PC-3 (cell line): ENCODE measurements at regions not wholly inside any gene's neighbourhood (a gene's known extent, or its start where the extent isn't known, plus 50 kb on each side); places are given as distances from the start of the nearest gene placed in this dataset.

ENCODE experiments used
- ATAC-seq: fragments of 200-7000 bp; cut with Tn5 transposase; 2 replicates; pipeline ENCODE4 v1.9.1; 2020; ENCODE audit warnings: mild to moderate bottlenecking, moderate library complexity
- BruUV-seq: library from RNA; stranded (reverse); fragments of 400-500 nt; replicated peaks from 2 replicates; lab custom pipeline; 2021; lab: Mats Ljungman, UMichigan
- CTCF ChIA-PET: fragments of 300-600 bp; sonication (Branson Sonifier 250); formaldehyde crosslinking; loops from one replicate; lab custom pipeline; 2022; ENCODE audit warnings: antibody characterized with exemption; lab: Charles Lee
- POLR2A ChIA-PET: fragments of 300-600 bp; sonication (Branson Sonifier 250); formaldehyde crosslinking; loops from one replicate; lab custom pipeline; 2022; ENCODE audit warnings: antibody characterized with exemption; ENCODE audit not compliant: unreplicated experiment; lab: Charles Lee
- DNase-seq: peaks from one replicate; pipeline ENCODE4 v3.0.0-alpha.2; 2015
- H2AFZ ChIP-seq: fragments of 300-600 bp; sonication (generic); 2 replicates; pipeline ENCODE4 v1.6.0; 2016; ENCODE audit warnings: antibody characterized with exemption, low read length
- H3F3A ChIP-seq: fragments of 300-600 bp; sonication (generic); one replicate; pipeline ENCODE4 v1.6.0; 2017; ENCODE audit warnings: antibody characterized with exemption, low read length, control low read depth, mild to moderate bottlenecking; ENCODE audit not compliant: unreplicated experiment
- H3K27ac ChIP-seq: fragments of 300-600 bp; sonication (generic); 2 replicates; pipeline ENCODE4 v1.5.1; 2016; ENCODE audit warnings: mild to moderate bottlenecking, low read length
- H3K27me3 ChIP-seq: fragments of 300-600 bp; sonication (generic); 2 replicates; pipeline ENCODE4 v1.6.1; 2016; ENCODE audit warnings: low read length, mixed read lengths
- H3K36me3 ChIP-seq: fragments of 300-600 bp; sonication (generic); 2 replicates; pipeline ENCODE4 v1.6.1; 2016; ENCODE audit warnings: low read depth, mixed run types, low read length, mixed read lengths
- H3K4me1 ChIP-seq: fragments of 300-600 bp; sonication (generic); 2 replicates; pipeline ENCODE4 v1.5.1; 2016; ENCODE audit warnings: low read length; ENCODE audit not compliant: insufficient read depth
- H3K4me2 ChIP-seq: fragments of 300-600 bp; sonication (generic); 2 replicates; pipeline ENCODE4 v1.6.0; 2016; ENCODE audit warnings: low read length
- H3K4me3 ChIP-seq: fragments of 300-600 bp; sonication (generic); 2 replicates; pipeline ENCODE4 v1.5.1; 2016; ENCODE audit warnings: mild to moderate bottlenecking, low read length, mixed read lengths
- H3K79me2 ChIP-seq: fragments of 300-600 bp; sonication (generic); 2 replicates; pipeline ENCODE4 v1.6.1; 2017; ENCODE audit warnings: low read length, mixed read lengths
- H3K9ac ChIP-seq: fragments of 300-600 bp; sonication (generic); 2 replicates; pipeline ENCODE4 v1.6.0; 2016; ENCODE audit warnings: mild to moderate bottlenecking, low read length
- H3K9me2 ChIP-seq: fragments of 300-600 bp; sonication (generic); replicated peaks from 2 replicates; pipeline ENCODE4 v1.6.1; 2016; ENCODE audit warnings: mixed run types, low read length, mixed read lengths
- H3K9me3 ChIP-seq: fragments of 300-600 bp; sonication (generic); 2 replicates; pipeline ENCODE4 v1.6.1; 2016; ENCODE audit warnings: low read length, mixed read lengths
- H4K20me1 ChIP-seq: fragments of 300-600 bp; sonication (generic); 2 replicates; pipeline ENCODE4 v1.6.1; 2016; ENCODE audit warnings: low read length, mixed read lengths
- EZH2 ChIP-seq: fragments of 300-600 bp; sonication (generic); IDR thresholded peaks from one replicate; pipeline ENCODE4 v1.6.1; 2017; ENCODE audit warnings: antibody characterized with exemption, mild to moderate bottlenecking, low read length; ENCODE audit not compliant: unreplicated experiment
- EZH2phosphoT487 ChIP-seq: fragments of 300-600 bp; sonication (generic); IDR thresholded peaks from 2 replicates; pipeline ENCODE4 v1.6.1; 2018; ENCODE audit warnings: mild to moderate bottlenecking, antibody characterized with exemption, low read length, borderline replicate concordance
- intact Hi-C: fragments of 100-400 bp; cut with micrococcal nuclease; formaldehyde crosslinking; loops from 2 replicates; pipeline ENCODE4 v1.9.0; 2023
- TF ChIP-seq, protein P1 (sequence below): fragments of 300-600 bp; sonication (generic); conservative IDR thresholded peaks from 2 replicates; pipeline ENCODE4 v1.5.1; 2017; ENCODE audit warnings: antibody characterized with exemption, low read depth, mild to moderate bottlenecking, low read length

GRCh38 chr4:141306331-141306730 is 85.6 kb downstream of the ZNF330 start:
- H3K27ac ChIP-seq: no peak overlapping the region

GRCh38 chr4:141307241-141307689 is 86.6 kb downstream of the ZNF330 start:
- no peak overlapping the region for H3K4me3 ChIP-seq
- no peaks in the 10 kb centered on the region for H3K79me2 ChIP-seq
- no peak overlapping the region for H3K4me2 ChIP-seq
- no peaks in the 10 kb centered on the region for H3K9me3 ChIP-seq
- no peak overlapping the region for H3K9ac ChIP-seq
- H3K27ac ChIP-seq: no peak overlapping the region
- DNase-seq (peak; percentile 77), ATAC-seq (peak; percentile 98)
- H3K9me2 ChIP-seq: no peaks in the 10 kb centered on the region
- ChIA-PET CTCF (interaction anchor here (0.6 to 0.7 kb wide), 2 partner anchors 33 to 39 kb away, joined by 3 to 4 read pairs; no protein-coding TSS in a partner anchor), POLR2A (no interaction called here)
- TF ChIP-seq, protein P1, sequence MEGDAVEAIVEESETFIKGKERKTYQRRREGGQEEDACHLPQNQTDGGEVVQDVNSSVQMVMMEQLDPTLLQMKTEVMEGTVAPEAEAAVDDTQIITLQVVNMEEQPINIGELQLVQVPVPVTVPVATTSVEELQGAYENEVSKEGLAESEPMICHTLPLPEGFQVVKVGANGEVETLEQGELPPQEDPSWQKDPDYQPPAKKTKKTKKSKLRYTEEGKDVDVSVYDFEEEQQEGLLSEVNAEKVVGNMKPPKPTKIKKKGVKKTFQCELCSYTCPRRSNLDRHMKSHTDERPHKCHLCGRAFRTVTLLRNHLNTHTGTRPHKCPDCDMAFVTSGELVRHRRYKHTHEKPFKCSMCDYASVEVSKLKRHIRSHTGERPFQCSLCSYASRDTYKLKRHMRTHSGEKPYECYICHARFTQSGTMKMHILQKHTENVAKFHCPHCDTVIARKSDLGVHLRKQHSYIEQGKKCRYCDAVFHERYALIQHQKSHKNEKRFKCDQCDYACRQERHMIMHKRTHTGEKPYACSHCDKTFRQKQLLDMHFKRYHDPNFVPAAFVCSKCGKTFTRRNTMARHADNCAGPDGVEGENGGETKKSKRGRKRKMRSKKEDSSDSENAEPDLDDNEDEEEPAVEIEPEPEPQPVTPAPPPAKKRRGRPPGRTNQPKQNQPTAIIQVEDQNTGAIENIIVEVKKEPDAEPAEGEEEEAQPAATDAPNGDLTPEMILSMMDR: peak; percentile 75
- TF ChIP-seq EZH2phosphoT487: no peak
- H3K4me1 ChIP-seq: peaks cover 4% of the 10 kb centered on the region; the same call in 1 of the 2 replicates
- no peaks in the 10 kb centered on the region for H3K27me3 ChIP-seq
- H4K20me1 ChIP-seq: no peaks in the 10 kb centered on the region
- no peaks in the 10 kb centered on the region for H3K36me3 ChIP-seq
- 0 out of 2 replicates have a peak overlapping the region, but pooled peaks have one; percentile 33 for H2AFZ ChIP-seq
- BruUV-seq: no TSS peak
- intact Hi-C loops: loop anchor here (2.0 to 5.0 kb wide), 4 partner anchors 22 to 1540 kb away; partner anchors contain the start of gene INPP4B
- no peaks in the 10 kb centered on the region for H3F3A ChIP-seq

More at GRCh38 chr4:141306331-141306730, 85.6 kb downstream of the ZNF330 start:
- Histone ChIP-seq H3K9me3 (no peaks in the 10 kb centered on the region), H3K4me2 (no peak overlapping the region), H3K79me2 (no peaks in the 10 kb centered on the region), H3F3A (no peaks in the 10 kb centered on the region), H3K36me3 (no peaks in the 10 kb centered on the region), H4K20me1 (no peaks in the 10 kb centered on the region), H3K27me3 (no peaks in the 10 kb centered on the region), H3K9ac (no peak overlapping the region), H3K4me3 (no peak overlapping the region), H3K9me2 (no peaks in the 10 kb centered on the region), H2AFZ (no peak overlapping the region), H3K4me1 (peaks cover 4% of the 10 kb centered on the region; the same call in 1 of the 2 replicates)
- ATAC-seq: no peak
- no TSS peak for BruUV-seq
- no peak for DNase-seq
- ChIA-PET CTCF (interaction anchor here (0.6 kb wide), 1 partner anchor 40 kb away, joined by 3 read pairs; no protein-coding TSS in a partner anchor), POLR2A (no interaction called here)
- TF ChIP-seq EZH2 (no peak), EZH2phosphoT487 (no peak)
- TF ChIP-seq, protein P1: no peak
- intact Hi-C loops: loop anchor here (2.0 to 5.0 kb wide), 4 partner anchors 22 to 1541 kb away; partner anchors contain the start of gene INPP4B

GRCh38 chr4:141309874-141310273 is 89.2 kb downstream of the ZNF330 start:
- no peaks in the 10 kb centered on the region for H3K79me2 ChIP-seq
- H2AFZ ChIP-seq: no peak overlapping the region
- H3K9me3 ChIP-seq: no peaks in the 10 kb centered on the region
- H3K27ac ChIP-seq: no peak overlapping the region
- peaks cover 4% of the 10 kb centered on the region; the same call in 1 of the 2 replicates for H3K4me1 ChIP-seq
- CTCF ChIA-PET: no interaction called here
- H3K4me2 ChIP-seq: no peak overlapping the region
- H3K4me3 ChIP-seq: no peak overlapping the region
- H4K20me1 ChIP-seq: no peaks in the 10 kb centered on the region
- no peaks in the 10 kb centered on the region for H3K27me3 ChIP-seq
- TF ChIP-seq EZH2phosphoT487 (no peak), EZH2 (no peak)
- TF ChIP-seq, protein P1: no peak
- intact Hi-C loops: loop anchor here (5.0 kb wide), 2 partner anchors 153 to 1537 kb away; partner anchors contain the start of gene INPP4B
- no peak for ATAC-seq
- POLR2A ChIA-PET: interaction anchor here (0.6 kb wide), 1 partner anchor 8 kb away, joined by 5 read pairs; no protein-coding TSS in a partner anchor
- BruUV-seq: no TSS peak
- H3K36me3 ChIP-seq: no peaks in the 10 kb centered on the region
- no peaks in the 10 kb centered on the region for H3F3A ChIP-seq
- H3K9me2 ChIP-seq: no peaks in the 10 kb centered on the region
- no peak overlapping the region for H3K9ac ChIP-seq
- DNase-seq: no peak
